ENCODE measurements at regions not wholly inside any gene's neighbourhood (a gene's known extent, or its start where the extent isn't known, plus 50 kb on each side); places are given as distances from the start of the nearest gene placed in this dataset.

GRCh38 chr7:26930845-26931244 is 66.5 kb upstream of the SKAP2 start:
- no peaks in the 10 kb centered on the region for H3K9me3 ChIP-seq
- H3K36me3 ChIP-seq = no peaks in the 10 kb centered on the region
- H3K4me3 ChIP-seq = no peak overlapping the region
- TF ChIP-seq CTCF (IDR thresholded peaks at IDR 0.05) = no peak
- no peak for TF ChIP-seq POLR2A (IDR thresholded peaks at IDR 0.05)
- no peaks in the 10 kb centered on the region for H3K4me1 ChIP-seq
- H3K27ac ChIP-seq = no peak overlapping the region
- intact Hi-C loops (cut with DNase I; ENCODE audit: low total_unique reads) = no loop called here
- no peak for DNase-seq
- H3K27me3 ChIP-seq = no peaks in the 10 kb centered on the region

- H3K27me3 ChIP-seq = no peaks in the 10 kb centered on the region
- no peak for TF ChIP-seq POLR2A (IDR thresholded peaks at IDR 0.05)
- no peak for TF ChIP-seq CTCF (IDR thresholded peaks at IDR 0.05)
- H3K36me3 ChIP-seq = no peaks in the 10 kb centered on the region
- no peaks in the 10 kb centered on the region for H3K4me1 ChIP-seq
- no peak for DNase-seq
- H3K4me3 ChIP-seq = no peak overlapping the region
- no peak overlapping the region for H3K27ac ChIP-seq
- intact Hi-C loops (cut with DNase I; ENCODE audit: low total_unique reads) = no loop called here
- no peaks in the 10 kb centered on the region for H3K9me3 ChIP-seq
Observed at GRCh38 chr7:26930201-26930600, 65.8 kb upstream of the SKAP2 start.

- DNase-seq = no peak
- intact Hi-C loops (cut with DNase I; ENCODE audit: low total_unique reads) = no loop called here
Observed at GRCh38 chr7:26928703-26929347, 64.4 kb upstream of the SKAP2 start.

GRCh38 chr7:26925768-26926167 is 61.4 kb upstream of the SKAP2 start:
- H3K27me3 ChIP-seq = no peaks in the 10 kb centered on the region
- H3K36me3 ChIP-seq = no peaks in the 10 kb centered on the region
- intact Hi-C loops (cut with DNase I; ENCODE audit: low total_unique reads) = no loop called here
- H3K27ac ChIP-seq = no peak overlapping the region
- no peaks in the 10 kb centered on the region for H3K4me1 ChIP-seq
- TF ChIP-seq CTCF (IDR thresholded peaks at IDR 0.05) = no peak
- TF ChIP-seq POLR2A (IDR thresholded peaks at IDR 0.05) = no peak
- DNase-seq = no peak
- no peak overlapping the region for H3K4me3 ChIP-seq
- no peaks in the 10 kb centered on the region for H3K9me3 ChIP-seq

More at GRCh38 chr7:26928703-26929347, 64.4 kb upstream of the SKAP2 start:
- H3K9me3 ChIP-seq = no peaks in the 10 kb centered on the region
- no peak for TF ChIP-seq CTCF (IDR thresholded peaks at IDR 0.05)
- no peak overlapping the region for H3K27ac ChIP-seq
- no peak overlapping the region for H3K4me3 ChIP-seq
- H3K27me3 ChIP-seq = no peaks in the 10 kb centered on the region
- H3K4me1 ChIP-seq = no peaks in the 10 kb centered on the region
- no peaks in the 10 kb centered on the region for H3K36me3 ChIP-seq

- no peaks in the 10 kb centered on the region for H3K9me3 ChIP-seq
- no peak overlapping the region for H3K27ac ChIP-seq
- TF ChIP-seq CTCF (IDR thresholded peaks at IDR 0.05) (no peak), POLR2A (IDR thresholded peaks at IDR 0.05) (no peak)
- no peak for DNase-seq
- no peak overlapping the region for H3K4me3 ChIP-seq
- no peaks in the 10 kb centered on the region for H3K36me3 ChIP-seq
- no peaks in the 10 kb centered on the region for H3K4me1 ChIP-seq
- intact Hi-C loops (cut with DNase I; ENCODE audit: low total_unique reads) = no loop called here
- H3K27me3 ChIP-seq = no peaks in the 10 kb centered on the region
Observed at GRCh38 chr7:26924149-26924767, 59.9 kb upstream of the SKAP2 start.

Measured in uterus (tissue), 3 donors.